Colonic mucosa (tissue), 4 donors: ENCODE measurements at regions not wholly inside any gene's neighbourhood (a gene's known extent, or its start where the extent isn't known, plus 50 kb on each side); places are given as distances from the start of the nearest gene placed in this dataset.

ENCODE experiments used
- DNase-seq: peaks from one replicate; pipeline ENCODE4 v3.0.0-alpha.2; 2020
- H3K27ac ChIP-seq: fragments of 200-600 bp; one replicate; pipeline ENCODE4 v1.8.0; 2021
- H3K27me3 ChIP-seq: fragments of 200-600 bp; one replicate; pipeline ENCODE4 v1.8.0; 2021
- H3K36me3 ChIP-seq: fragments of 200-600 bp; one replicate; pipeline ENCODE4 v1.8.0; 2021
- H3K4me1 ChIP-seq: fragments of 200-600 bp; one replicate; pipeline ENCODE4 v1.8.0; 2021; ENCODE audit warnings: mild to moderate bottlenecking
- H3K4me3 ChIP-seq: fragments of 200-600 bp; one replicate; pipeline ENCODE4 v1.8.0; 2021
- H3K9ac ChIP-seq, 2 donors: one replicate each; pipeline ENCODE4 v1.7.0; 2013; ENCODE audit warnings: control low read depth in 2 of 2, low read depth in 2 of 2, low read length in 2 of 2
- H3K9me3 ChIP-seq: fragments of 200-600 bp; one replicate; pipeline ENCODE4 v1.8.0; 2021
- CTCF ChIP-seq: fragments of 200-600 bp; IDR thresholded peaks from one replicate; pipeline ENCODE4 v1.8.0; 2022; ENCODE audit warnings: antibody characterized with exemption, mild to moderate bottlenecking
- intact Hi-C: fragments of 100-400 bp; cut with DNase I; formaldehyde crosslinking; loops from one replicate; pipeline ENCODE4 v1.14.1; 2022
- donor health status: healthy.
- donor health status: DM: no; HTN: no; CAD: no.
- donor health status: DM: no; HTN: no; CAD: no.

GRCh38 chrX:117768861-117769604 is 347.6 kb downstream of the KLHL13 start:
- no peaks in the 10 kb centered on the region for H3K9me3 ChIP-seq
- no peaks in the 10 kb centered on the region for H3K36me3 ChIP-seq
- no peaks in the 10 kb centered on the region for H3K27me3 ChIP-seq
- no peak for TF ChIP-seq CTCF
- intact Hi-C loops: no loop called here
- no peak overlapping the region for H3K4me3 ChIP-seq
- no peak overlapping the region for H3K27ac ChIP-seq
- no peak for DNase-seq
- H3K4me1 ChIP-seq: no peaks in the 10 kb centered on the region
- no peak overlapping the region for H3K9ac ChIP-seq

- H3K27ac ChIP-seq: no peak overlapping the region
- no peak for DNase-seq
- intact Hi-C loops: no loop called here
- H3K9me3 ChIP-seq: no peaks in the 10 kb centered on the region
- H3K4me1 ChIP-seq: no peaks in the 10 kb centered on the region
- no peak for TF ChIP-seq CTCF
- no peak overlapping the region for H3K4me3 ChIP-seq
- H3K36me3 ChIP-seq: no peaks in the 10 kb centered on the region
- H3K9ac ChIP-seq: no peak overlapping the region
- no peaks in the 10 kb centered on the region for H3K27me3 ChIP-seq
These were observed 351.4 kb downstream of the KLHL13 start for GRCh38 chrX:117765211-117765610.

- no peak overlapping the region for H3K27ac ChIP-seq
- H3K27me3 ChIP-seq: no peaks in the 10 kb centered on the region
- no peaks in the 10 kb centered on the region for H3K4me1 ChIP-seq
- H3K36me3 ChIP-seq: no peaks in the 10 kb centered on the region
- no peaks in the 10 kb centered on the region for H3K9me3 ChIP-seq
- TF ChIP-seq CTCF: no peak
- H3K4me3 ChIP-seq: no peak overlapping the region
- intact Hi-C loops: no loop called here
- no peak overlapping the region for H3K9ac ChIP-seq
- no peak for DNase-seq
These were observed 363.9 kb downstream of the KLHL13 start for GRCh38 chrX:117752745-117753144.

GRCh38 chrX:117751155-117751554 is 365.5 kb downstream of the KLHL13 start:
- no peak overlapping the region for H3K27ac ChIP-seq
- H3K4me1 ChIP-seq: no peaks in the 10 kb centered on the region
- no peak for DNase-seq

GRCh38 chrX:117744958-117745357 is 371.7 kb downstream of the KLHL13 start:
- no peak for TF ChIP-seq CTCF
- no peak for DNase-seq
- intact Hi-C loops: no loop called here

More at GRCh38 chrX:117751155-117751554, 365.5 kb downstream of the KLHL13 start:
- H3K9me3 ChIP-seq: no peaks in the 10 kb centered on the region
- H3K36me3 ChIP-seq: no peaks in the 10 kb centered on the region
- no peak overlapping the region for H3K4me3 ChIP-seq
- no peak for TF ChIP-seq CTCF
- intact Hi-C loops: no loop called here
- no peaks in the 10 kb centered on the region for H3K27me3 ChIP-seq
- H3K9ac ChIP-seq: no peak overlapping the region

More at GRCh38 chrX:117744958-117745357, 371.7 kb downstream of the KLHL13 start:
- no peak overlapping the region for H3K4me3 ChIP-seq
- H3K9ac ChIP-seq: no peak overlapping the region
- H3K36me3 ChIP-seq: no peaks in the 10 kb centered on the region
- H3K9me3 ChIP-seq: no peaks in the 10 kb centered on the region
- no peaks in the 10 kb centered on the region for H3K27me3 ChIP-seq
- no peaks in the 10 kb centered on the region for H3K4me1 ChIP-seq
- no peak overlapping the region for H3K27ac ChIP-seq
